Sciatic nerve (tissue), 2 donors: ENCODE measurements at regions not wholly inside any gene's neighbourhood (a gene's known extent, or its start where the extent isn't known, plus 50 kb on each side); places are given as distances from the start of the nearest gene placed in this dataset.

Experiments used
- ATAC-seq: fragments of 200-7000 bp; cut with Tn5 transposase; one replicate; pipeline ENCODE4 v1.9.1; 2020; ENCODE audit warnings: mild to moderate bottlenecking, moderate library complexity
- DNase-seq: peaks from one replicate; pipeline ENCODE4 v3.0.0-alpha.2; 2020; ENCODE audit warnings: low spot score
- intact Hi-C: fragments of 100-400 bp; cut with DNase I; formaldehyde crosslinking; loops from one replicate; pipeline ENCODE4 v1.14.2; 2022
- donor health status: DM: no; HTN: no; CAD: no.
- donor health status: DM: no; HTN: no; CAD: no.

DNA sequence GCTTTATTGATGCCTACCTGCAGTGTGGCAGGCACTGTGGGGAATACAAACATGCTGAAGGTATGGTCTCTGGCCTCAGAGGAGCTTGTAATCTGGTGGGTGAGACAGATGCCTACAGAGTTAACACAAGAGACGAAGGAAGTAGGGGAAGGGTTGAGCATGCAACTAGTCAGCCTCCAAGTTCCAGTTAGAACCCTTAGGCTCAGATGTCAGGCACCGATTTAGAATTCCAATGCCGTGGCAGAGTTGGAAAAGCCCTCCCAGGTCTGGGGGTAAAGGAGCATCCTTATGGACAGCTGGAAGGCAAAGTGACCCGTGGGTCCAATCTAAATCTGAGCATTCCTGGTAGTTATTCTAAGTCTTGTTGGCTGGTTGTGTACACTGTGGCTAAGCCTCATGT lies 132.9 kb upstream of the GJB5 start:
- DNase-seq: no peak
- intact Hi-C loops: no loop called here
- ATAC-seq: no peak

DNA sequence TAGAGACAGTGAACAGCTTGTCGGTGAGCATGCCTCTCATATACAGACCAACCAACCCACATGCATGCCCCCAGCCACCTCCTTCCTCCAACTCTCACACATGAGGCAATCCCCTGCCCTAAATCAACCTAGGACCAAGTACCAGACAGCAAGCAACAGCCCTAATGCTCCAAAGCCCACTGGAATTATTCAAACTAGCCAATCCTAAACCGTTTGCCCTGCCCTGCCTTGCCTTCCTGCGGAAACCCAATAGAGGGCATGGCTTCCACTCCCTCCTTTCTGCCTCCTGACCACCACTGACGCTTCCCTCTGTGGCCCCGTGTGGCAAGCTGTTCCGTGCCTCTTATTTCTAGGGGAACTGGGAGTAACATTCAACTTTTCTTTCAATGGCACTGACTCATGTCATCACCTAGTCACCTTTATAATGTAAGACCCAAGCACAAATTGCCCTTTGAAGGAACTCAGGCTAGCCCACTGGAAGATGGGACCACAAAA lies 129.3 kb upstream of the GJB5 start:
- ATAC-seq: no peak
- DNase-seq: no peak
- intact Hi-C loops: no loop called here

DNA sequence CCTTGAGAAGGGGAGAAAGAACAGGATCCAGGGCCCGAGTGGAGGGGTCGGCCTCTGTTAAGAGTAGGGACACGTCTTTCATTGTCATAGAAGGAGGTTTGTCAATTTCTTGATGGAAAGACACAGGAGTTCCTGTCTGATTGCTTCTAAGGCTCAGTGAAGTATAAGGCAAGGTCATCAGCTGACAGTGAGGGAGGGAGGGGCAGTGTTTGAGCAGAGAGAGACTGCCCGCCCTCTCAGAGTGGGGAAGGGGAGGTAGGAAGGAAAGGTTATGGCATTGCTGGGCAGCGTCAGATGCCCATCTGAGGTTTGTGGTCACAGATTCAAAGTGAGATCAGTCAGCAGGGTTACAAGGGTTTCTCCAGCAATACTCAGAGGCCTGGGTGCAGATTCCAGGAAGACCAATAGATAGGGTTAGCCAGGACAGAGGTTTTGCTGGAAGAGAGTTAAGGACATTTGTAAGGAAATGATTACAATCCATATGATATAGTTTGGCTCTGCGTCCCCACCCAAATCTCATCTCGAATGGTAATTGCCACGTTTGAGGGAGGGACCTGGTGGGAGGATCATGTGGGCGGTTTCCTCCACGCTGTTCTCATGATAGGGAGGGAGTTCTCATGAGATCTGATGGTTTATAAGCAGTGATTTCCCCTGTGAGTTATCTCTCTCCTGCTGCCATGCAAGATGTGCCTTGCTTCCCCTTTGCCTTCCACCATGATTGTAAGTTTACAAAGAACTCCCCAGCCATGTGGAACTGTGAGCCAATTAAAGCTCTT lies 127.2 kb upstream of the GJB5 start:
- ATAC-seq: no peak
- intact Hi-C loops: no loop called here
- DNase-seq: no peak

DNA sequence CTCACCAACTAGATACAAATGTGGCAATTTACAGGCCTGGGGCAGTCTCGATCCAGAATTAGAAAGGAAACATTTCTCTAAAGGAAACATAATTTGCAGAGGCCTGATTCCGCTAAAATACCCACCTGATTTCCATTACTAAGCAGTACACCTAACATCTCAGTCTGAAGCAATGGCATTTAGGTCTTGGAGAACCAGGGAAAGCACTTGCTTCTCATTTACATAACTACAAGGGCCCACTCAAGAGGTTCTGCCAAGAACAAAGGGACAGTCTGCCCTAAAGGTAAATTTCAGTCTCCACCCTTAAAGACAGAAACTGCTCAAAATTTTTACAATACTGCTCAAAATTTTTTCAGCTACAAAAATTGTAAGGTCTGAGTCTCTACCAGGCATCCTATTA lies 123.7 kb upstream of the GJB5 start:
- intact Hi-C loops: no loop called here
- no peak for DNase-seq
- ATAC-seq: no peak

DNA sequence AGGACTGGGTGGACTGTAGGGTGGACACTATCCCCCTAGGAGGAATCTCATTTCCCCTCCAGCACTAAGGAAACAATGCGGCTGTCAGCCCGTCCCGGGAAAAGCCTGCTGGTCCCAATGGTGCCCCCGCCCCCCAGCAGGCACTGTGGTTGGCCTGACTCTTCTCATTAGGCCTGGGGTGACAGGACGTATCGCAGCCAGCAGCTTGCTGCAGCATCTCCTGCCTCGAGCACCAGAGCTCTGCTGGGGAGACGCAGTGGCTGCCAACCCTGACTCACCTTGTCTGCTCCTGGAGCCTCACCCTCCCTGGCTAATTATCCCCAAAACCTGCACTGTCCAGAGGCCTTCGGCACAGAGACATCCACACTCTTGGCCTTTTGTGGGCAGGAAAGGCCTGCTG lies 115.1 kb upstream of the GJB5 start:
- ATAC-seq: no peak
- no peak for DNase-seq
- intact Hi-C loops: no loop called here

DNA sequence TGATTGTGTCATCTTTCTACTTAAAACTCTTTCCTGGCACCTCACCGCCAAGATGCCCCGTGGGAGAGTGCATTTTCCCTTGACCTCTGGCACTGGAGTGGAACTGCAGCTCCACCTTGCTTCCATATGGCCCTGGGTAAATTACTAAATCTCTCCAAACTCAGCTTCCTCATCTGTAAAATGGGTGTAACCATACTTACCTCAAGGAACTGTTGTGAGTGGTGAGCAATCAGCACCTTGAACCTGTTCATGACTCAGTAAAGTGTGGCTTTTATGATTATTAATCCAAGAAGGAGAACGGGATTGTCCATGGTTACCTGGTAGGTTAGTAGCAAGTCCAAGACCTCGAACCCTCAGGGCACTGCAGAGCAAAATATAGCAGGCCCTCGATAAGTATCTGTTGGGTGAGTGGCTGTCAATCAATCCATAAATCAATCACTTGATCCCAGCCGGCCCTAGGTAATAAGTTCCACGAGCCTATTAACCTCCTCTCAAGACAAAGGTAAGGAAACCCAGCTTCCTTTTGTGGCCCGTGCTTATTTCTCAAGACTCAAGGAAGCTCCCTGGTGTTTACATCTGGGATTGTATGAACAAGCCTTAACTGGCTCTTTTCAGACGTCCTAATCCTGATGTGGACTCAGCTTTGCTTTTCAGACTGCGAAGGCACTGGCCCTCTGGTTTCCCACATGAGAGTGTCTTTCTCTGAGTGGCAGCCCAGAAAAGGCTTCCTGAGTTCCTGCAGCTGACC lies 114.0 kb upstream of the GJB5 start:
- ATAC-seq: no peak
- intact Hi-C loops: no loop called here
- DNase-seq: no peak

DNA sequence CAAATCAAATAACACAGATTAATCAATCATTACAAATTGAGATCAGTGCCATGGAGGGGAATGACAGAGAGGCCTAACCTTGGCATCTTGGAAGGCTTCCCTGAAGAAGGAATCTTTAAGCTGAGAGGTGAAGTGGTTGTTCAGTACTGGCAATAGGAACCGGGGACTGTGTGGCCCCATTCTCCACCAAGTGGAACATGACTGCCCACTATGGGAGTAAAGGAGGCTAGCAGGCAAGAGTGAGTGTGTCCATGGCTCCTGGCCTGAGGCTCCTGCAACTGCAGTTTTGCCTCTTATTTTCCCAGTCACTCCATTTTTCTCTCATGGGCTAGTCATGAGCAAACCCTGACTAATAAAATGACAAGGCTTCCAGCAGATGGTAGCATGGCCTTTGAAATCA lies 112.2 kb upstream of the GJB5 start:
- intact Hi-C loops: no loop called here
- no peak for DNase-seq
- no peak for ATAC-seq

DNA sequence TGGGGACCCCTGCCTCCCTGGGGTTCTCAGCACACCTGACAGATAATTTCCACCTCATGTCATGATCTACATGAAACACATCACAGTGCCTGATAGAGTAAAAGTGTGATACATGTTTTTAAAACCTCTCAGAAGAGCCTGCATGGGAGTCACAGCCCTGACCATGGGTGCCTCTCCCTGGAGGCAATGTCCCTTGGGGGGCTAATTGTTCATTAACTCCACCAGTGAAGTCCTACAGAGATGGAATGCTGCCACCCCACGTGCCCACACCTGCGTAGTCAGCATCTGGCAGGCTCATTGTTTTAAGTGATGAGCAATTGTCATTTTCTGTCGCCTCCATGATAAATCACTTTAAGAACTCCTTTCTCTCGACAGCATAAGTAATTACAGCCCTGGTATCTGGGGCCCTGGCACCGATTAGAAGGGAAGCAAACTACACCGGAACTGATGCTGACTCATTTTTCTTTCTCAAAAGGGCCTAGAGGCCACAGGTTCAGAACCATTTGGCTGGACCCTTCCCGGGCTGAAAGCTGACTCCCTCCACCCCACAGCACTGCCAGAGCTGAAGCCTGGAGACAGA lies 109.6 kb upstream of the GJB5 start:
- intact Hi-C loops: no loop called here
- no peak for DNase-seq
- no peak for ATAC-seq

DNA sequence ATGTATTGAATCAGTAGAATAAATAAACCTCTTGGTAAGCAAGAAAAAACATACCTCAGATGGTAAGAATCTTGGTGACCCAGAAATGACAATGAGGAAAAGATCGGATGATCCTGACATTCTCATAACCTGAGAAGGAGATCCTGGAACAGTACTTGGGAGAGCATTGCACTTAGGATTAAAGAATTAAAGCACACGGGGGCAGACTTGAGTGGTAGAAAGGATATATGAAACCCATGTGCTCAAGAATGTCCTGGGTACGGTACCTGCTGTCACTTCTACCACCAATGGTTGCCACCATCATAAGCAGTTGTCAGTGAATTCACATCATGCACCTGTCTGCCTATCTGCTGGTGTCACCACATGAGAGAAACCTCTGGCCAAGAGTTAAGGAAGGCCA lies 108.9 kb upstream of the GJB5 start:
- no peak for DNase-seq
- intact Hi-C loops: no loop called here
- ATAC-seq: no peak

DNA sequence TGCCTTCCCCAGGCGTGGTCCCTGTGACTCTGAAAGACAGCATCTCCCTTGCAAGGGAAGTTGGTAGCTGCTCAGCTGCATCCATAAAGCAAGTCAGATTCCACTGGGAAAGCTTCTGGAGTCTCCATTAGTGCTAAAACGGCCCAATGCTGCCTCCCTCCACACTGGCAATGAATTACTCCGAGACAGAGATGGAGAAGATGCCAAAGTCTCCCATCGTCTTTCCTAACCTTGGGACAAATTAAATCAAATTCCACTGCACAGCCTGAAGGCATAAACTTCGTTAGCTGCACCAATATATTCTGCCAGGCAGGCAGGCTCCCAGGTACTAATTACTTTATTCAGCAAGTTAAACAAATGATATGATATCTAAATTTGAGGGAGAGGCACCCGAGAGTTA lies 106.3 kb upstream of the GJB5 start:
- ATAC-seq: no peak

DNA sequence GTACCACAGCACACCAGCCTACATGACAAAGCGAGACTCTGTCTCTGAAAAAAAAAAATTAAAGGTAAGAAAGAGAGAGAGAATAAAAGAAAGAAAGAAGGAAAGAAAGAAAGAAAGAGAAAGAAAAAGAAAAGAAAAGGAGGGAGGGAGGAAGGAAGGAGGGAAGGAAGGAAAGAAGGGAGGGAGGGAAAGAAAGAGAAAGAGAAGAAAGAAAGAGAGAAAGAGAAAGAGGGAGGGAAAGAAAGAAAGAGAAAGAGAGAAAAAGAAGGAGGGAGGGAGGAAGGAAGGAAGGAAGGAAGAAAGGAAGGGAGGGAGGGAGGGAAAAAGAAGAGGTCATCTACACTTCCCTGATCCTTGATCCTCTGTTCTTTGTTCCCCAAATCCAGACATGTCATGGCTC lies 104.8 kb upstream of the GJB5 start:
- ATAC-seq (no peak), DNase-seq (no peak)
- intact Hi-C loops: no loop called here

More for the DNA sequence above, 106.3 kb upstream of the GJB5 start:
- intact Hi-C loops: no loop called here
- DNase-seq: no peak

DNA sequence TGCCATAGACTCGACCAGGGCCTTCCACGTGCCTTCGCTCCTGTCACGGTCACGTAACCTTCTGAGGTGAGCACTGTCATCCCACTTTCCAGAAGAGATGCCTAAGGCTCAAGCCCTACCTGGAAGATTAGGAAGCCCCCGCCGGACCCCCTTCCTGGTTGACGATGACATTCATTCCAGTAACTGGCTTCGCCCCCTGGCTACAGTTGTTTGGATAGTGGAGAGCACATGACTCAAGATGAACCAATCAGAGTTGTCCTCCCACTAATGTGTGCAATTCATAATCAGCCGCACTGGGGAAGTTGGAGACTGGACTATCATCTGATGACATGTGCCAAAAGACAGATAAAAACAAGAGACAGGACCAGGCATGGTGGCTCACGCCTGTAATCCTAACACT lies 104.0 kb upstream of the GJB5 start:
- DNase-seq (no peak), ATAC-seq (no peak)
- intact Hi-C loops: no loop called here

DNA sequence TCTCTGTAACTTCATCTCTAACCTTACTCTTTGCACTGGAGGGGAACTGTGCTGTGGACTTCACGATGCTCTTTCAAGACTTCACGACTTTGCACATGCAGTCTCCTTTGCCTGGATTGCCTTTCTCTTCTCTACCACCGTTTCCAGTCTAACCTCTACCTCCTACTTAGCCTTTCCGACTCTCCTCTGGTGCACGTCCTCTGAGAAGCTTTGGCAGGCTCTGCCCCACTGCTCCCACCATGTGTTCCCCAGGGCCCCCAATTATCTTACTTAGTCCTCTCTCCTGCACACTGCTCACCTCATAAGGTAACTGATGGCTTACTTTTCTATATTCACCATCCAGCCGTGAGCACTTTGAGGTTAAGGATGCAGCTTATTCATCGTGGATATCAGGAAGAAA lies 101.7 kb upstream of the GJB5 start:
- intact Hi-C loops: no loop called here
- ATAC-seq (no peak), DNase-seq (no peak)

DNA sequence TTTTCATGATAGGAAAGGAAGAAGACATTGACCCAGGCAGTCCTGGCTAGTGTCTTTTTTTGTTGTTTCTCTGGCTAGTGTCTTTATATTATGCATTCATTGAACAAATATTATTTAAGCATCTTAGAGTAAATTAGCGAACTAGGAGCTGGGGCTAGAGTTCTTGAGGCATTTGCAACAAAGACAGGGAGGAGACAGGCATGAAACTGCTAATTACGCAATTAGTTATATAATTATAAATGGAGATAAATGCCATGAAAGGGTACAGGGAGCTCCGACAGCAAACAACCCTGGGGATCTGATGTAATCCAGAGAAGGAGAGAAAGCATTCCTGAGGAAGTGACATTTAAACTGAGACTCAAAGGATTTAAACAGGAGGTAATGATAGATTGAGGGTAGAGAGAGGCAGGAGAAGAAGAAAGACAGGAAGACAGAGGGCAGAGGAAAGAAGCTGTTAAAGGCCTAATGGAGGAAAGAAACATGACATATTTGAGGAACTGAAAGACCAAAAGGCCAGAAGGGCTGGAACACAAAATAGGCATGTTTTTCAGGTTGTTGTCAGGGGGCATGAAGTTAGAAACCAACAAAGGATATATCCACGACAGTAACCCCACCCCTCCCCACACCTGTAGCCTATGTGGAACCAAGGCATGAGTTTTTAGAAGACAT lies 99.5 kb upstream of the GJB5 start:
- DNase-seq: no peak
- intact Hi-C loops: no loop called here
- ATAC-seq: no peak

DNA sequence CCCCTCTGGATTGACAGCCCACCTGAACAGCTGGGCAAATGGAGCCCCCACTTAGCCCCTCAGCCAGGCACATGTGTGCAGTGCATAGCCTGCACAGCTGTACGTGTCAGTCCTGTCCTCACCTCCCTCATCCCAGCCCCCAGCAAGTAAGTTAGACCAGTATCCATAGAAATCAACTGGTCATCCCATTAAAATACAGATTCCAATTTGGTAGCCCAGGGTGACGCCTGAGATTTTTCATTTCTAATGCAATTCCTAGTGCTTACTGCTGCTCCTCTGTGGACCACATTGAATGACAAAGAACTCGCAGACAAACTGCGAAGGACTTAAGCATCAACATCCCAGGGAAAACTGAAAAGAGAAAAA lies 99.0 kb upstream of the GJB5 start:
- DNase-seq (no peak), ATAC-seq (no peak)
- intact Hi-C loops: no loop called here

DNA sequence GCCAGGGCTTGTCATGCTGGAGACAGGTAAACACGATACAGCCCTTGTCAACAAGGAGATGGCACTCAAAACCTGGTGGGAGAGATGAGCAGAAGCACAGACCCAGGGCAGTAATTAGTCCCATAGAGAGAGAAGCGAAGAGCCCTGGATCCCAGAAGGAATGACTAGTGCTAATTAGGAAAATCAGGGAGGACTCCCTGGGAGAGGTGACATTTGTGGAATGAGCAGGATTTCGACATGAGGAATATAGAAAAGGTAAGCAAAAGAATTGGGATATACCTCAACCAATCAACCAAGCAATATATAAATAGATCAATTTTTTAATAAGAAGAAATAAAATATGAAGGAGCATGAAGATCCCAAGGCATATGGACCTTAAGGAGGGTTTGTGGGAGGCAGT lies 98.5 kb upstream of the GJB5 start:
- DNase-seq (no peak), ATAC-seq (no peak)
- intact Hi-C loops: no loop called here

DNA sequence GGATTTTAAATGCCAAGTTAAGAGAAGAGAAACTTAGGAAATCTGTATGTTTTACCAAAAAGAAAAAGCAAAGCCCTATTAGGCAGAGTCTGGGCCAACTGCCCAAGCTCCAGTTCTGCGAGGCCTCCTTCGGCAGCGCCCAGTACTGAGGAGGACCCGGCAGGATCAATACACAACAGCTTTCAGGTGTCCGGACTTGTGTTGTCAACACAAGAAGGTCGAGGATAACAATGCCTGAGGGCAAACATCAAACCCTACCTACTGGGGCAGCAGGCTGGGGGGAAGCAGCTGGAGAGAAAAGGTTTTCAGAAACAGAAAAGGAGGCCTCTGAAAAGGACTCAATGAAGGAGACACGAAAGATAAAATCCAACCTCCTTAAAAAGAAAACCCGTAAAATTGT lies 98.1 kb upstream of the GJB5 start:
- ATAC-seq (no peak), DNase-seq (no peak)
- intact Hi-C loops: no loop called here

DNA sequence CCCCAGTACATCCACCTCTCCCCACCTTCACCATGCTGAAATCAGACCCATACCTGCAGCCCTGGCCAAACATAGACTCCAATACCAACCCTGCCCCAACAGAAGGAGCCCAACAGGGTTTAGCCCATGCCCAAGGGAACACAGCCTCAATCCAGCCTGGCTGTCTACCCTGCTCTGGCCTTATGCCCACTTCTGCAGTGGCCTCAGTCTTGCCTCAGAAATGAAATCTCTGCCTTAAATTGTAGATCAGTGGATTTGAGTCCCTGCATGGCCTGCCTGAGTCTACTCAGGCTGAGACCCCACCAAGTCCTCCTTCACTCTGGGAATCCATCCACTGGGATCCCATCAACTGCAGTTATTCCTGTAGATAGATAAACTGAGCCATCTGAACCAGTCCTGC lies 97.6 kb upstream of the GJB5 start:
- DNase-seq (no peak), ATAC-seq (no peak)
- intact Hi-C loops: no loop called here

DNA sequence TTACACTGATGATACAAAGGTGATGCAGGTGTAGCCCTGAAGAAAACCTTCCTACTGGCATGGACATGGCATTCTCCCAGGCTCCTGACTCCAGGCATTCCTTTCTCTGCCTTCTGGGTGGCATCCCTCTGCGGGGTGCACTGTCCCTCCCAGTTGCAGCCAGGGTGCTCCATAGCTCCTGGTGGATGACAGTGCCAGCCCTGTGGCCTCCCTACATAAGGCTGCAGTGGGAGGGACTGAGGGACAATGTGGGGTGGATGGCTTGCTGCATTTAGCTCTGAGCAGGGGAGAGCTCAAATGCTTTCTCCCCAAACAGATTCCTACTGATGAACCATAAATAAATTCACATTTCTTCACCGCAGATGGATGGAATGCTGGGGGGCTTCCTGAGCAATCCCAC lies 97.0 kb upstream of the GJB5 start:
- intact Hi-C loops: no loop called here
- ATAC-seq (no peak), DNase-seq (no peak)

DNA sequence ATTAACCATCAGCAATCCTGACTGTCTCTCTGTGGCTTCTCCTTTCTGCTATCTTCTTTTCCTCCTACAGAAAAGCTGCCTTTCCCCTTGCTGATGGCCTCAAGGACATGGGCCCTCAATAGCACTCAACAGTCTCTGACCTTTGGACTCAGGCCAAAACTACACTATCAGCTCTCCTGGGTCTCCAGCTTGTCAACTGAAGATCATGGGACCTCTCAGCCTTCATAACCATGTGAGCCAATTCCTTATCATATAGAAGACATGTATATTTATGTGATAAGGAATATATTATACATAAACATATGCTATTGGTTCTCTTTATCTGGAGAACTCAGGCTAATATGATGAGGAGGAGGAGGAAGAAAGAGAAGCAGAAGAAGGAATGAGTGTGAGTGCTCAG lies 91.8 kb upstream of the GJB5 start:
- intact Hi-C loops: no loop called here
- ATAC-seq: no peak
- DNase-seq: no peak
